ENCODE measurements at regions not wholly inside any gene's neighbourhood (a gene's known extent, or its start where the extent isn't known, plus 50 kb on each side); places are given as distances from the start of the nearest gene placed in this dataset.

GRCh38 chr1:219050822-219051125 is 122.9 kb upstream of the LYPLAL1 start:
- TF ChIP-seq POLR2A (IDR thresholded peaks at IDR 0.05; ENCODE audit: low read depth, low read length) (no peak), TAF1 (IDR thresholded peaks at IDR 0.05; ENCODE audit: low read depth, low read length) (no peak)
